SK-N-MC (cell line): ENCODE measurements at regions not wholly inside any gene's neighbourhood (a gene's known extent, or its start where the extent isn't known, plus 50 kb on each side); places are given as distances from the start of the nearest gene placed in this dataset.

Experiments used
- EZH2 ChIP-seq: fragments of 200-600 bp; sonication (generic); IDR thresholded peaks from one replicate; pipeline ENCODE4 v1.6.1; 2017; ENCODE audit warnings: antibody characterized with exemption
- POLR2AphosphoS5 ChIP-seq: IDR thresholded peaks from 2 replicates; pipeline ENCODE4 v1.6.1; 2012; ENCODE audit warnings: mild to moderate bottlenecking, low read depth, low read length, borderline replicate concordance

- no peak for TF ChIP-seq EZH2
- no peak for TF ChIP-seq POLR2AphosphoS5
These were observed 160.8 kb upstream of the KRR1 start for GRCh38 chr12:75672200-75672599.
